Stomach smooth muscle (tissue), 2 donors: ENCODE measurements at regions not wholly inside any gene's neighbourhood (a gene's known extent, or its start where the extent isn't known, plus 50 kb on each side); places are given as distances from the start of the nearest gene placed in this dataset.
"Not testable (repeated sequence)": the region's sequence is repeated elsewhere in the genome, so short reads cannot be mapped to it uniquely, and the experiment has no call there.

Experiments
- H3K27ac ChIP-seq: one replicate; pipeline ENCODE4 v1.7.0; 2013; ENCODE audit warnings: mild to moderate bottlenecking, low read length, inconsistent platforms
- H3K27me3 ChIP-seq, 2 donors: one replicate each; pipeline ENCODE4 v1.7.0; 2013; ENCODE audit warnings: low read length in 2 of 2; ENCODE audit not compliant: insufficient read depth in 2 of 2, control insufficient read depth in 1 of 2
- H3K36me3 ChIP-seq, 2 donors: one replicate each; pipeline ENCODE4 v1.7.0; 2013; ENCODE audit warnings: low read length in 2 of 2; ENCODE audit not compliant: control insufficient read depth in 2 of 2, insufficient read depth in 2 of 2
- H3K4me1 ChIP-seq: one replicate; pipeline ENCODE4 v1.7.0; 2013; ENCODE audit warnings: low read length; ENCODE audit not compliant: control insufficient read depth, insufficient read depth
- H3K4me3 ChIP-seq, 2 donors: one replicate each; pipeline ENCODE4 v1.7.0; 2013; ENCODE audit warnings: low read length in 2 of 2
- H3K9ac ChIP-seq, 2 donors: one replicate each; pipeline ENCODE4 v1.7.0; 2013; ENCODE audit warnings: low read length in 2 of 2, mild to moderate bottlenecking in 1 of 2
- H3K9me3 ChIP-seq, 2 donors: one replicate each; pipeline ENCODE4 v1.7.0; 2013; ENCODE audit warnings: low read length in 2 of 2; ENCODE audit not compliant: control insufficient read depth in 2 of 2
- donor health status: healthy.
- donor health status: Pancreatic carcinoma.

DNA sequence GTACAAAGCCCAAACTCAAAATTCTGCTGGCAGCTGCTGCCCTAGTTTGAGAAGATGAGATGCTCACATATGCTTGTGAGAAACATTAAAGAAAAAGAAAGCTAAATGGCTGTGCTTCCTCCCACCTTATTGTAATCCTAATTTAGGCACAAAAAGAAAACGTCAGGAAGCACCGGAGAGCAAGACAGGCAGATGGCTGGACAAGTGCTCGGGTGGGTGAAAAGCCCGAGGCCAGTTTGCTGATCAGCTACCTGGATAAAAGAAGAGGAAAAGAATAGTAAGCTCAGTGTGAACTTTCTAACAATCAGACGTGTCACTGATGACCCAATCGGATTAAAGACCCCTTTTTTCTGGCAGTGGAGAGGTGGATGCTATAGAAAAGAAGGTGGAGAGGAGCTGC is 368.0 kb upstream of the ATP10A start:
- H3K9ac ChIP-seq: no peak overlapping the region
- H3K36me3 ChIP-seq: no peaks in the 10 kb centered on the region
- H3K4me1 ChIP-seq: peaks cover 2% of the 10 kb centered on the region
- H3K4me3 ChIP-seq: no peak overlapping the region
- no peaks in the 10 kb centered on the region for H3K27me3 ChIP-seq
- H3K9me3 ChIP-seq: no peaks in the 10 kb centered on the region
- H3K27ac ChIP-seq: no peak overlapping the region

DNA sequence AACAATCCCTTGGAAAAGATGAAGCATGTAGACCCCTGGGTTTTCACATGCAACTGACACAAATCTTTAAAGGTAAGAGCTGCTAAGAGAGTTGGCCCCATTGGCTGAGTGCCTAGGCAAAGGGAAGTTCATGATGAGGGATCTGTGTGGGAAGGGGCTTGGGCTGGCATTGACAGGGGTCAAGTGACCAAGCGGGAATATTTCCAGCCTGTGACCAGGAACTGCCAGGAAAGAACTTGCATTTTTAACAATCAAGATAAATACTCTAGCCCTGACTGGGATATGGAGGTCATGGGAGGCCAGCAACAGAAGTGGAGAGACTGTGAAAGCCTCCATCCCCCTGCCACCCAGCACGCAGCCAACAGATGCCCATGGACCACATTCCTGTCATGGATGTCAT is 361.1 kb upstream of the ATP10A start:
- Histone ChIP-seq H3K9ac (no peak overlapping the region), H3K36me3 (no peaks in the 10 kb centered on the region), H3K9me3 (no peaks in the 10 kb centered on the region), H3K4me1 (no peaks in the 10 kb centered on the region), H3K27ac (no peak overlapping the region), H3K27me3 (no peaks in the 10 kb centered on the region), H3K4me3 (no peak overlapping the region)

DNA sequence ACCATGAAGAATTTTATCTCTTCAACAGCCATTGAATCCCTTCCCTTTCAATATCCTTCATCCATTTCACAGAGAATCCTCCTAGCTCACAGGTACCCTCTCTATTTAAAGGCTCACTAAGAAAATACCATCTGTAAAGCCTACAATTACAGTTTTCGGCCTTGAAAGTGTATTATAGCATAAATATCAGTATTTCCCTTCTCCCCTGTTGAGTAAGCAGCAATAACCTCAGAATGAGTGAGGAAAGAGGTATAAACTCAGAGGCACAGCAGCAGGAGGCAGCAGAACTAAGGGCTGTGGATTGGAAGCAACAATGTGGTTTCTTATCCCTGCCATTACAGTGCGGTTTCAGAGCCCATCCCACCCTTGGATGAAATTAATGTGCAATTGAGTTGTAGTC is 360.6 kb upstream of the ATP10A start:
- Histone ChIP-seq H3K9ac (no peak overlapping the region), H3K36me3 (no peaks in the 10 kb centered on the region), H3K4me1 (no peaks in the 10 kb centered on the region), H3K27ac (no peak overlapping the region), H3K27me3 (no peaks in the 10 kb centered on the region), H3K4me3 (no peak overlapping the region), H3K9me3 (no peaks in the 10 kb centered on the region)

DNA sequence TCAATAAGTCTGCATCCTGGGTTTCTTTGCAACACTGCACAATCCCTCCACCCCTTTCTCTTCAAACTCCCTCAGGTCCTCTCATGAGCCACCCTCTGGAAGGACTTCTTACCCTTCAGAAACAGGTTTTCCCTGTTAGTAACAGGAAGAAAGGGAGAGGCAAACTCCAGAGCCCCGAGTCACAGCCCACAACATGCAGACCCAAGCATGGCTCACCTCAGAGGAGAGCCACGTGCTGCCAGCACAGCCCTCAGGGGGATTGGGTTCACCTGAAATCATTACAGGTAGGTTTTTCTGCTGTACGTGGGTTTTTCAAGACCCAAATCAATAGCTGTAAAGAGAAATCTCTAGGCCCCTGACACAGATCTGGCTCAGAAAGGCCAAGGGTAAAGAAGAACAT is 359.7 kb upstream of the ATP10A start:
- H3K27ac ChIP-seq: no peak overlapping the region
- no peak overlapping the region for H3K4me3 ChIP-seq
- no peaks in the 10 kb centered on the region for H3K27me3 ChIP-seq
- no peaks in the 10 kb centered on the region for H3K9me3 ChIP-seq
- no peak overlapping the region for H3K9ac ChIP-seq
- H3K4me1 ChIP-seq: no peaks in the 10 kb centered on the region
- H3K36me3 ChIP-seq: no peaks in the 10 kb centered on the region

DNA sequence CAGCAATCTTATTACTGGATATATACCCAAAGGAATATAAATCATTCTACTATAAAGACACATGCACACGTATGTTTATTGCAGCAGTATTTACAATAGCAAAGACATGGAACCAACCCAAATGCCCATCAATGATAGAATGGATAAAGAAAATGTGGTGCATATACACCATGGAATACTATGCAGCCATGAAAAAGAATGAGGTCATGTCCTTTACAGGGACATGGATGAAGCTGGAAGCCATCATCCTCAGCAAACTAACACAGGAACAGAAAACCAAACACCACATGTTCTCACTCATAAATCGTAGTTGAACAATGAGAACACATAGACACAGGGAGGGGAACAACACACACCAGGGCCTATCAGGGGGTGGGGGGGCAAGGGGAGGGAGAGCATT is 353.9 kb upstream of the ATP10A start:
- H3K27me3 ChIP-seq, H3K9ac ChIP-seq, H3K9me3 ChIP-seq, H3K36me3 ChIP-seq, H3K4me1 ChIP-seq, H3K27ac ChIP-seq, H3K4me3 ChIP-seq: not testable (repeated sequence)

DNA sequence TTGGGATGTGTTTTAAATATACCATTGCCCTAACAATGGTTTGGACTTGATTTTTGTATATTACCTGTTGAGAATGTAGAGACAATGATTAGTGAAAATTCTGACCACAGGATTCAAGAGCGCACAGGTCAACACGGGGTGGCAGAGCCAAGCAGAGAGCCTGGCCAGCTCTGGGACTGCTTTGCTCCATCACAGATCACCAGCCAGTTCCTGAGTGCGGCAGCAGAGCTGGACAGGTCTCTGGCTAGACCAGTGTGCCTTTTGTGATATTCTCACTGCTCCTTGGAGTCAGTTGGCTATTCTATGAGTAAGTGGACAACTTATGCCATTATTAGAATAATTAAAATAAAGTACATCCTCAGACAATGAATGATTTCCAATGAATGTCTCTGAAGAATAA is 351.2 kb upstream of the ATP10A start:
- no peak overlapping the region for H3K27ac ChIP-seq
- H3K4me1 ChIP-seq: no peaks in the 10 kb centered on the region
- no peaks in the 10 kb centered on the region for H3K36me3 ChIP-seq
- H3K4me3 ChIP-seq: no peak overlapping the region
- H3K9ac ChIP-seq: no peak overlapping the region
- no peaks in the 10 kb centered on the region for H3K9me3 ChIP-seq
- no peaks in the 10 kb centered on the region for H3K27me3 ChIP-seq

DNA sequence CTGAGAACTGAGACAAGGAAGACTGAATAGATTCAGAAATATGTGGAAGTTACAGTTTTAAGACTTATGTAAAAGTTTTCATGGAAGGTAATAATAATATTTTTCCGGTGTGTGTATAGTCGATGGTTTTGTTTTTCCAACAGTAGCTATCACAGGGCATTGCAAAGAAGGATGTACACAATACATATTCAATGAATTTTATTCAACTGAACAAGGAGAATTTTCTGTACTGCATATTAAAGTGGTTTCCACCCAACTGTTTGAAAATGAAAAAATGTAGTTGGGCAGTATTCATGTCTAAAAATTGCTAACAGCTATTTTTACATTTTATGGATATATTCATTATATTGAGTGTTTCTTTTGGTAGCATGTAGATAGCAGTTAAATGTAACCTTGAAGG is 350.3 kb upstream of the ATP10A start:
- no peak overlapping the region for H3K9ac ChIP-seq
- no peaks in the 10 kb centered on the region for H3K27me3 ChIP-seq
- H3K27ac ChIP-seq: no peak overlapping the region
- no peaks in the 10 kb centered on the region for H3K9me3 ChIP-seq
- H3K4me1 ChIP-seq: no peaks in the 10 kb centered on the region
- H3K4me3 ChIP-seq: no peak overlapping the region
- no peaks in the 10 kb centered on the region for H3K36me3 ChIP-seq

DNA sequence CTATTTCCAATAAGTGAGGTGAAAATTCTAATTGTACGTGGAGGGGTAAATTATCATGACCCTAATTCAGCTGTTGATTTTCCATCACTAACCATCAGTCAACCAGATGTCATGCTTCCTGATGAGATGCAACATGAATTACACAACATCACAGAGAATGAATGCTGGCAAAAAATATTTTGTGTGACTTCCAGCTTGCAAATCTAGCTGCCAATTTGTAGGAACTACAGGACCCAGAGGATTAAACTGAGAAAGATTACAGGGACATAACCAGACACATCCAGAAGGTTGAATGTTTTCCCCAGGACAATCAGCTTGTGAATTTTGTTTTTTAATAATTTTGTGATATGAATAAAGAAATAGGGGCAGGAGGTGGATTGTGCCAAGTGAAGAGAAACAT is 349.0 kb upstream of the ATP10A start:
- H3K4me1 ChIP-seq: no peaks in the 10 kb centered on the region
- H3K9me3 ChIP-seq: no peaks in the 10 kb centered on the region
- no peaks in the 10 kb centered on the region for H3K36me3 ChIP-seq
- H3K4me3 ChIP-seq: no peak overlapping the region
- no peaks in the 10 kb centered on the region for H3K27me3 ChIP-seq
- H3K27ac ChIP-seq: no peak overlapping the region
- H3K9ac ChIP-seq: no peak overlapping the region

DNA sequence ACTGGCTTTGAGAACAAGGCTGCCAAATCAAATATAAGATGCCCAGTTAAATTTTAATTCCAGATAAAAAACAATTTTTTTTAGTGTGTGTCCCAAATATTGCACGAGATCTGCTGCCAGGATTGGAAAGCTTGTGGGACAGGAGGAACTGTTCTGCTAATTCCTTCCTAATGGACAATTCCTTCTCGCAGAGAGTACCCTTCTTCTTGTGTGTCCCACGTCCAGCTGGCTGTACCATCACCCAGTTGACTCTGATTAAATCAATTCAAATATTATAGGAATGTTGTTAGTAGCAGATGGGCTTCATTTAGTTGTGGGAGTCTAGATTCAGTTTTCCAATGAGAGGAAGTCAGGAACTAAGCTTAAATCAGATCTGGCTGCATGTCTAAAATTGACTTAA is 347.9 kb upstream of the ATP10A start:
- Histone ChIP-seq H3K4me1 (no peaks in the 10 kb centered on the region), H3K9me3 (no peaks in the 10 kb centered on the region), H3K36me3 (no peaks in the 10 kb centered on the region), H3K9ac (no peak overlapping the region), H3K27ac (no peak overlapping the region), H3K4me3 (no peak overlapping the region), H3K27me3 (no peaks in the 10 kb centered on the region)

DNA sequence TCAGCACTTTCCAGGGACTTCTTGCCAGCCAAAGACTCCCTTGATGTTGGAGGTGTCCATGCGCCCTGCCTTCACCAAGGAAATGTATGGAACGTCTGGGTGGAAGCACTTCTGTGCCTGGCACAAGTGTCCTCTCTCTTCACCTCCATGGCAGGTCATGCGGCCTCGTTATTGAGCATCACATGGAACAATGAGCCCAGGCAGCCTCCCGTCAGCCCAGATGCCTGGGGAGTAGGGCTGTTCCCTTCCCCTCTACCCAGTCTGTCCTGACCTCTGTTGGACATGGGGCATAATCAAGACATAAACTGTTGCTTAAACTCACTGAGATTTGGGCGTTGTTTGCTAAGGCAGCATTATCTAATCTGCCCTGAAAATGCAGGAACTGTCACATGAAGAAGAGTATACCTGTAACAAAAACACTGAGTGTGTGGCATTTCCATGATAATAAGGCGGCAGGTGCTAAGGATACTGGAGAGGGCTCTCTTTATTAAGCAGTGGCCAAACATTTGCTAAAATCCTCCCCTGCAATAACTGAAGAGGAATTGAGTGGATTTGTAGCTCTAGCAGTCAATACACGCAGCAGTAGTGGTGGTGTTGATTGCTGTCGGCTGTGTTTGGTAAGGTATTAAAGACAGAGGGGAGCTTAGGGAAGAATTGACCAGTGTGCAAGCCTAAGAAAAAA is 338.2 kb upstream of the ATP10A start:
- Histone ChIP-seq H3K27me3 (no peaks in the 10 kb centered on the region), H3K27ac (no peak overlapping the region), H3K36me3 (no peaks in the 10 kb centered on the region), H3K4me3 (no peak overlapping the region), H3K9ac (no peak overlapping the region), H3K4me1 (no peaks in the 10 kb centered on the region), H3K9me3 (no peaks in the 10 kb centered on the region)

DNA sequence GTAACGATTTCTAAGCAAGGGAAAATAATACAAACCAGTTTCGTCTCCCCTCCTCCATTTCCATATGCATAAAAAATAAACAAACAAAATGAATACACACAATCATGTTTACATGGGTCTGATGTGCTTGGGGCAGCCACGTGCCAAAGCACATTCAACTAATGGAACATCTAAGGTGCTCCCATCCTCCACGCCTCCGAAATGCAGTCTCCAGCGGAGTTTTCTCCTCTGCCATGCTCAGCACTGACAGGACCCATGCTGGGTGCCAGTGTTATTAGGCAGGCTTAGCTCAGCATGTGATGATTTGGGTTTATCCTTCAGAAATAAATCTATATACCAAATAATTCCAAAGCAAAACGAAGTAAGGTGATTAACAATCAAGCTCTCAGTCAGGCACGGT is 337.3 kb upstream of the ATP10A start:
- H3K9ac ChIP-seq: no peak overlapping the region
- H3K4me3 ChIP-seq: no peak overlapping the region
- H3K27me3 ChIP-seq: no peaks in the 10 kb centered on the region
- H3K36me3 ChIP-seq: no peaks in the 10 kb centered on the region
- H3K27ac ChIP-seq: no peak overlapping the region
- H3K4me1 ChIP-seq: no peaks in the 10 kb centered on the region
- H3K9me3 ChIP-seq: no peaks in the 10 kb centered on the region
